TTC549 (cell line): ENCODE measurements at regions not wholly inside any gene's neighbourhood (a gene's known extent, or its start where the extent isn't known, plus 50 kb on each side); places are given as distances from the start of the nearest gene placed in this dataset.

Experiments
- FAIRE-seq: peaks from 2 replicates; lab custom pipeline; 2012; peaks lifted over from hg19 to GRCh38; lab: Jason Lieb, UNC

DNA sequence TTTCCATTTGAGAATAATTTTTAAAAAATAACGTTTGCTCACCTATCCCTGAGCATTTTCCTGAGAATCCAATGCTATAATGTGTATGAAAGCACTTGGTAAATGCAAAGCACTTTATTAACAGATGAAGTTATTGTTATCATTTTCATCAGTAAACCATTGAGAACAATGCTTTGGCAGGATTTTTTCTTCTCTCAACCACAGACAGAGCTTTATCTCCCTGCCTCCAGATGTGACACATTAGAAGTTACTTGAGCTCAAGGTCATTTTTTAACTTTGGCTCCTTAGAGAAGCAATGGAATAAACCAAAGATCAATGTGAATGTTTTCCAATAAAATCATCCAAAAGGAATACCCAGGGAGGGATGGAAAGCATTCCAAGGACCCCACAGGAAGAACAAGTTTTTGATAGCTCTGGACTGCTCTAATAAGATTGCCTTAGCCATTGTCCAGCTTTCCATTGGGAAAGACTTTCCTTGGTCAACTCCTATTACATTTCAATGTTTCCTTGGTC is 118.9 kb upstream of the NT5C1B start:
- no peak for FAIRE-seq

DNA sequence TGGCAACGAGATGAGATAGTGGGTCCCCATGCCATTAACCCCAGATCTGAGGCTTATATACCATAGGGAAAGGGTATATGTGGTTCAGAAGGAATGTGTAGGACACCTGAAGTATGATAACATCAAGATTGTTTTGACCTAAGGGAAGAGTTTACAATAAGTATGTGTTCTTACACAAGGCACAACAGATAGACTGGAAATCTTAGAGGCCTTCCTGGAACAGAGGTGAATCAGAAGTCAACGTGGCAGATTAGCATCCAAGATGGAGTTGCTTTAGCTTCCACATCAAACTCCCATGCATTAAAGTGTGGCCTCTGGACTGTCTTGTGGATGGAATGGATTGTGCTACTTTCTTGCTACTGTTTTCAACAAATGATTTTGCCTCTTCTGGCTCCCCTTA is 116.6 kb upstream of the NT5C1B start:
- FAIRE-seq = no peak

DNA sequence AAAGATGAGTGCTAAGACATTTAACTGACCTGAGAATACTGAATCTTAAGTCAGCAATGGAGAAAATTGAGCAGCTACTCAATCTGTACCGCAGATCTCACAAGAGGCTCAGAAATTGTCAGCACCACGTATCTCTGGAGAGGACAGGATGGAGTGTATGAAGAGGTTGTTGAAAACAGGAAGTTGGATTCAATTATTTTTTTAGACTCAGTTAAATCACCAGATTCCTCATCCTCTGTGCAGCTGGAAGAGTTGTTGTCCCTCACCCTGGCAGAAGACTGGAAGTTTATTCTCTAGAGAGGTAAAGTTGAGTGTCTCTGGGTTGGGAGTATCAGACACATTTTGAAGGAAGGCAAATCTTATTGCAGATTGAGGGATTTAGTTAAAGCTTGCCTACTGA is 114.9 kb upstream of the NT5C1B start:
- no peak for FAIRE-seq

DNA sequence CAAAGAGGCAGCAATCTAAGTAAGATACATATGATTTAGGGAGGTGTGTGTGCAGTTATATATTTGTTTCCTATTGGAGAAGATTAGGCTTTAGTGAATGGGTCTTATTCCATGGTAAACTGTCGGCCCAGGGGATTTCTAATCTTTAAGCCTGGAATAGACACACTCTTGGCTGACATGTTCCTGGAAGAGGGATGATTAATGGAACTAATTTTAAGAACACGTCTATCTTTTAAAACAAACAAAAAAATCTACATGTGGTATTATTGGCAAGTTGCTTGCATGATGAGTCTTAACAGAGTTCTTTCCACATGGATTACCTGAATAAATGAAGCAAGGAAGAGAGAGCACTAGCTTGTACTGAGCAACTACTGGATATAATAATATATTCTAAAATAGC is 114.2 kb upstream of the NT5C1B start:
- FAIRE-seq = no peak

DNA sequence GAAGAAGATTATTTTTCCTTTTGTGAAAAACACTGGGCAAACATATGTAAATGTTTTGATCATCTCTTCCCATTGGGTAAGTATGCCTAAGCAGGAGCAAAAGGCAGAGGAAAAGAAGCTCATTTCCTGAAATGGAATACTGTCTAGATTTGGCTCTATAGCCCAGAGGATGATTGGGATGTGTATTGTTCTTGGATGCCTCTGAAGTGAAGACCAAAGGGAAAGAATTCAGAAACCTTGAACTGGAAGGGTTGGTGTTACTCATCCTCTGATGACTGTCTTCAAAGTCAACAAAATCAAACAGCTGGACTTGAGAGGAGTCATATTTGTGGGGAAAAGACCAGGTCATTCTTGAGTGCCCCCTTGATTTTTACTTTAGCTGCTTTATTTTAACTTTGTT is 112.6 kb upstream of the NT5C1B start:
- no peak for FAIRE-seq

DNA sequence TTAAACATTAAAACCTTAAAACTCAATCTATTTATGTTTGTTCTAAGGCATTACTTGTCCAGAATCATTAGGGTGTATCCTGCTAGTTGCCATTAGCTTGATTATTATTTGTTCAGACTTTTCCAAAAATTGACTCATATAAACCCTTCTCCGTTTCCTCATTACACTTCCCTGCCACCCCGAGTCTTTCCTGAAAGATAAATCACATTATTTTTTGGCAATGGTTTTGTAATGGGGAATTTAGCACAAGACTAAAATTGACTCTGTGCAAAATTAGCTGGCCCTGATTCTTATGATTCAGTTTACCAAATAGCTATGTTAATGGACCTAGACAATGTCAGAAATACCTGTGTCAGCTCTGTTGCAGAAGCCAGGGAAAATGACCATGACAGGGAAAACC is 112.2 kb upstream of the NT5C1B start:
- no peak for FAIRE-seq

DNA sequence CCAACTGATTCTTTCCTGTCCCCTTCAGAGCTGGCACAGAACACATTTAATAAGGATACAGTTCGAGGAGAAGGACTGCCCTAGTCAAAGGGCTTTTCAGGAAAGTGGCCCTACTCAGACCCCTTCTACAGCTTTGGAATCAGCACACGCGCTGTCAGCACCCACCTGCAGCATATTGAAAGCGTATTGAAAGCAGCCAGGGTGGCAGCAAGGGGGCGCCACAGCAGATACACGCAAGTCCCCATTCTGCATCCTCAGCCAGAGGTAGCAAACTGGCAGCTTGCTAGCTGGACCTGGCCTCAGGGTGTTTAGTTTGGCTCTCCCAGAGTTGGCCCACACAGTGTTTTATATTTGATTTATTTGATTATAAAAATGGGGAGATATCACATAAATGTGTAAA is 101.0 kb upstream of the NT5C1B start:
- no peak for FAIRE-seq

DNA sequence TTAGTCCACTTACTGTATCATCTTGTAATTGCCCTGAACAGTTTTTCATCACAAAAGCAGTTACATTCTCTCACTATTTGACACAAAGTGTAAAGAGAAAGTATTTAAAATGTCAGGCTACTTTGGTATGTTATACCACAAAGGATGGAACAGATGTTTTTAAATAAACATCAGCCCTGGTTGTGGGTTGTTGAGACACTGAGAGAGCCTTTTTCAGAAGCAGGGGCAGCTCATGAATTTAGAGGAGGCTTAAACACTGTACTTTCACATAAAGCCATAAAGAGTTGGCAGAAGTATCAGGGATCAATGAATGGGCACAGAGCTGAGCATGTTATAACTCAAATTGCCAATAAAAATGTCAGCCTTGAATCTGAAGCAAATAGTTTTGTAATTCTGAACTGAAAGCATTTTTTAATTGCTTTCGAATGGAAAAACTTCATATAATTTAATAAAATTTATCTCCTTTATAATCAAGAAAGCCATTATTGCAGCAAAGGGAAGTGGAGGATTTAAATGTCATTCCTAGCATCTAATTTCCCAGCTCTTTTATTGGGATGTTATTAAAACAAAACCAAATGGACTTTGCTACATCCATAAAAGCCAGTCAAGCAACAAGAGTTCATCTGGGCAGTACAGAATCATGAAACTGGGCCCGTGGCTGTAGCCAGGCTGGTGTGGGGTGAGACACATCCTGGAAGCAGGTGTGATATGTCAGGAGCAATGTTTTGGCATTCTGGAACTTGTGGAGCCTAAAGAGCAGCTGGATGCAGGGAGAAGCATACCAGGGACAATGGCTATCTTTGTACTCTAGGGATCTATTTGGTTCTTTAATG is 95.1 kb upstream of the NT5C1B start:
- FAIRE-seq = no peak

DNA sequence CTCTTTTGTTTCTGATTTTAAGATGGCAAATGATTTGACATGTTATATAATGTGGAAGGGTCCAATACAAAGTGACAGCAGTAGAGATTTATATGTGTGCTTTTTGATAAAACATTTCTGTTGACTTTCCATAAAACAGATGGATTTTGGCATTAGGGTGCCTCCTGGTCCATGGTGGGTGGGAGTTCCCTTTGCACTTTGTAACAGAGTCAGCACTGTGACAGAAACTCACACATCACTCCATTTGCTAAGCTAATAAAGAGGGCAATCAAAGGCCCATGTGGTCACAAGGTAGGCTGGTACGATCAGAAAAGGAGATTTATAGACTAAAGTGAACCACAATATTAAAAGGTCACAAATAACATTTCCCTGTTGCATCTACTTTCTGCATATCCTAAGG is 93.3 kb upstream of the NT5C1B start:
- FAIRE-seq = no peak

DNA sequence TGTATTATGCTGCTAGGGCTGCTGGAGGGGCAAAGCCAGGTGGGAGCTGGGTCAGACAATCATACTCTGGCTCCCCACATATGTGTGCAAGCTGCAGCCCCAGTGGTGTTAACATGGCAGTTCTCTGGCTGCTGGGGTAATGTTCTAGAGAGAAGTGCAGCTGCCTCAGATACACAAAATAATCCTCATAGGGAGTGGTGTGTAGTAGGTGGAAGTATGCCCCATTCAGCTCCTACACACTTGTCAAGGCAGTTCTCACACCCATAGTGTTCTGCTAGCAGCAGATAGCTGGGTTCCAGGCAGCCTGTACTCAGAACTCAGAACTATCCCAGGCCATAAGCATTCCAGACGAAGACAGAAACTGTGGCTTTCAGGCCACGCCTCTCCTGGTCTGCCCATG is 87.9 kb upstream of the NT5C1B start:
- FAIRE-seq = no peak

DNA sequence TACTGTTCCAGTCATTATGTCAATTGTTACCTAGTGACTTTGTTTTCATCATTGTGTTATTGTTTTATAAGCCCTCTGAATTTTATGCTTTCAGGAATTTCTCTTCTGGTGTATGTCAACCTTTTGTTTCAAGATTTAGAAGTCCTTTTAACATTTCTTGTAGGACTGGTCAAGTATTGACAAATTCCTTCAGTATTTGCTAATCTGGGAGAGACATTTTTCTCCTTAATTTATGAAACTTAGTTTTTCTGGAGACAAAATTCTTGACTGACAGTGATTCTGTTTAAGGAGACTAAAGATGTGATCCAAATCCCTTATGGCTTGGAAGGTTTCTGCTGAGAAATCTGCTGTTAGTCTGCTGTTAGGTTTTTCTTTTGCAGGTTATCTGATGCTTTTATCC is 84.9 kb upstream of the NT5C1B start:
- FAIRE-seq = no peak

DNA sequence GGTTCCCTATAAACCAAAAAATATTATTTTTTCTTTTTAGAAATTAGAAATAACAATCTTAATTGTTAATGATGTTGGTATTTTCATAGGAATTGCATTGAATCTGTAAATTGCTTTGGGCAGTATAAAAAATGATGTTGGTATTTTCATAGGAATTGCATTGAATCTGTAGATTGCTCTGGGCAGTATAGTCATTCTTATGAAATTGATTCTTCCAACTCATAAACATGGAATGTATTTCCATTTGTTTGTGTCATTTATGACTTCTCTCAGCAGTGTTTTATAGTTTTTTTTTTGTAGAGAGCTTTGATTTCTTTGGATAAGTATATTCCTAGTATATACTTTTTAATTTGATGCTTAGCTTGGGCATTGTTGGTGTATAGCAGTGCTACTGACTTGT is 82.0 kb upstream of the NT5C1B start:
- no peak for FAIRE-seq

DNA sequence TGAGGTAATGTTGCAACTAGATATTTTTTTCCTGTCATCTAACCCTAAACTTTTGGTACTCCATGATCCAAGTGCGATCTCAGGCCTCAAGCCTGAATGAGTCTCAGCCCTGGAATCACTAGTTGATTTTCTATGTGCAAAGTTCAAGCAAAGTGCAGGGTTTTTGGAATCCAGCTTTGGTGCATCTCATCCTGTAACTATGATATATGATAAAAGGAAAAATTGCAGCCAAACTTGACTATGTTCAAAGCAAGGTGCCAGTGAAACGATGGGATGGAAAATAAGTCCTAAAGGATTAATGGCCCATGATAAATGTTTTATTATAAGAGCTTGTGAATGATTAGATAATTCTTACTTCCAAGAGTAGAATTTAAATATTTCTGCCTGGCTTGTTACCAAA is 78.9 kb upstream of the NT5C1B start:
- no peak for FAIRE-seq

DNA sequence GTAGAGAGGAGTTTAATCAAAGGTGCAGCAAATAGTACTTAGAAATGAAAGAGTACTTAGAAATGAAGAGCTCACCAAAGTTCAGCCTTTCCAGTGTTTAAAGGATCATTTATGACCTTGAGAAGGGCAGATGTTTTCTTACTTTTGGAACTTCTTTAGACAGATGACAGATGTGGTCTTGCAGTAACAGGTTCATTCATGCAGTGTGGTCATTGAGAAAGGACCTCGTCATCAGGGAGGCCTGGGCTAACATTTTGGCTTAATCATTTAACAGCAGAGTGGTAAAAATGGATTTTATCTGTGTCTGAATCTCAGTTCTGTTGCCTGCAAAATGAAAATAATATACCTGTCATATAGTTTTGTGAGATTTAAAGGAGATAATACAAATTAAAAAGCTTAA is 75.1 kb upstream of the NT5C1B start:
- no peak for FAIRE-seq

DNA sequence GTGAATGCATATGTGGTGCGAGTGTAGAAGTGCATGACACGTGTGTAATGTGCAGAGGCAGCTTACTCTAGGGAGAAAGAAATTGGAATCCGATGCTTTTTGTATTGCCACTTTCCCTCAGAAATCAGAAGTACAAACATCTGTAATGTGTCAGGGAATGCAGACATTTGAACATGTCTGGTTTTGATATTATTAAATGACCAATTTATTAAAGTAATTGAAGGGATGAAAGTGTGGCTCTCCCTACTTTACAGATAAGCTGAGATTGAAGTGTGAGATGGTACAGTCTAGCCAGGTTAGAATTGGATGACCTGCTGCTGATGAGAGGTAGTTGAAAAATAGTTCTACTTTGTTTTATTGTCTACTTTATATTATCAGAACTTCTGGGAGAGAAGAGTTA is 74.5 kb upstream of the NT5C1B start:
- no peak for FAIRE-seq

DNA sequence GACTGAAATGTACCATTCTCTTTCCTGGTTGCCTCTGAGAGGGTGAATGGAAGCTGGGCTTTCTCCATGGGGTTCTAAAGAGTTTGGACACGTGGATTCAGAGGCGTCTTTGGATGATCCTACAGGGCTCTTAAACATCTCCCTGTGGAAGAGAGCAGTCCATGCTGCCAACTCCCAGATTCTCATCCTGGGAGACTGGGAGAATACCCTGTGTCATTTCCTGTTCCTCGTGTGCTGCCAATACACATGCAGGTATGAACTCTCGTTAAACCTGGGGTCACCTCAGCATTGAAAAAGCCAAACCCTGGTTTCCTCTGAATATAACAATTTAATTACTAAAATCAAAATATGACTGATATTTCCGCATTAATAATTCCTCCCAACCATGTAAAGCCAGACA is 73.3 kb upstream of the NT5C1B start:
- no peak for FAIRE-seq

DNA sequence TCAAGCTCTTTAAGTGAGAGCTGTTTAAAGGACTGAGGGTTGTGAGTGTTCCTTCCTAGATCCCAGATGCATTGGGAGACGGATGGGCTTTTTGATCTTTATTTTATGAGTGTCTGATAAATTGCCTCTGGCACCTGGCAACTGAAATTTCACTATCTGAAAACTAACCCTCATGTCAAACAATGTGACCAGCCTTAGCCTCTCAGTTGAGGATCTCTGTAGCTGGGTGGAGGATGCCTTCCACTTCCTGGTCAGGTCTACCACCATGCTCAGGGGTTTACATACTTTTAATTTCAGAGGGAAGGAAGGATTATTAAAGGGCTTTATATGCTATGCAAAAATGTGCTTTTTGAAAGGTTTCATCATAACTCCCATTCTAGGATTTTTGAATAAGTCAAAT is 70.5 kb upstream of the NT5C1B start:
- FAIRE-seq = no peak

DNA sequence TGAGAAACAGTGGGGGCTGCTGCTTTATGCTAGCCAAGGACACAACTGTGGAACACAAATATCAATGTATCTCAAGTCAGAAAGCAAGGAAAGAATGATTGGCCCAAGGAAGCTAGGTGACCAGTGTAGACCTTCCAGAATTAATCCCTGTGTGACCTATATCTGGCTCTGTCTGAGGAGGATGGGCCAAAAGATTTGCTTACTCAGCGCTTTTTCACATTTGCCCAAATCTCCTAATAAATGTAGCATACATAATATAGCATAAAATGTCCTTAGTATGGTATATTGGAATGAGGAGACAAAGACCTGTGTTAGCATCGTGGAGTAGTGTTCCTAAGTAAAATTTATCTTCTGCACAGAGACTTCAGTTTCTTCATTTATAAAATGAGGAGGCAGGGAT is 66.7 kb upstream of the NT5C1B start:
- FAIRE-seq = no peak

DNA sequence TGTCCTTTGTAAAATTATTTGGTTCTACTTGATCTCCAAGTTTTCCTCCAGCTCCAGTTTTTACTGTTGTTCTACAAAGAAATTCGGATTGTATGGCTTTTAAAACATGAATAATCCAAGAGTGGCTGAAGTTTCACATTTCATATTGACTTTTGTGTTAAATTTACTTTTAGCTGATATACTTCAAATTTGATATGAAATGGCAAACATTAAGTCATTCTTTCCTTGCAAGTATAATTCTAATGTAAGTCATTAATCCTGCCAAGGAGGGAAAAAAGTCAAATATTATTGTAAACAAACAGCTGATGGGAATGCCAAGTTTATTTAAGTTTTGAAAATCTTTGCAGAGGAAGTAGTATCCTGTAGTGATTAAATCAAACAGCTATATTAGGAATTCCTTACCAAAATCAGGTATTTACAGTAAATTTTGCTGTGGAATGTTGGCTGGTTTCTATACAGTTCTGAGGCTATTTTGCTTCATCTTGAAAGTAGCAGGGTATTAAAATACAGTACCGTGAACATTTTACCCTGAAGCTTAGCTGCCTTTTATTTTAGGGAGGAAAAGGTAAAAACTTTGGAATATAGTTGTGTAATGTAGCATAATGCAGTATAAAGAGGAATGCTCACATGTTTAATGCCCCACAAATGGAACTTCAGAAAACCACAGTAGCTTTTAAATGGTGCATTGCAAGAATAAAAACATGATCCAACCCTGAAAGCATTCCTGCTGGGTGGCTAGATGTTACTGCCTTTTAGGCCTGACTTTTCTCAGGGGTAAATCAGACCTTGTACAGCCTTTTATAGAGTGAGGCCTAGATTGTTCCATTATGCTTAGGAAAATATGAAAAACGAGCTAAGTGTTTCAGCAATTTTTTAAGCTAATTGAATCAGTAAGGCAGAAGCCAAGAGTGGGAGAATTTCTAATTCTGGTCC is 62.7 kb upstream of the NT5C1B start:
- FAIRE-seq = no peak

DNA sequence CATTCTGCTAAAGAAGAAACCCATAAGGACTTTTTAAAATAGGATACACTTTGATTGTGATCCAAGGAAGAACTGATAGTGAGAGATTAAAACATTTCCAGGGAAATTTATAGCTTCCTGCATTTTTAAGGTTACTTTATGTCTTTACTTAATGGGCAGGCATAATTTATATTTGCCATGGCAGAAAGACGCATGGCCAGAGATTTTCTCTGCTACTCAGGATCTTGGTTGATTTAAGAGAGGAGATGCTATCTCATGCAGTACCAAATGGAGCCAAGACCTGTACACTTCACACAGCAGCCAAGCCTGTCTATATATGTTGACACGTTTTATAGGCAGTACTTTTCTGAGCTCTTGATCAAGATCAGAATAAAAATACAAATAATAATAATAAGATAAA is 60.9 kb upstream of the NT5C1B start:
- no peak for FAIRE-seq

DNA sequence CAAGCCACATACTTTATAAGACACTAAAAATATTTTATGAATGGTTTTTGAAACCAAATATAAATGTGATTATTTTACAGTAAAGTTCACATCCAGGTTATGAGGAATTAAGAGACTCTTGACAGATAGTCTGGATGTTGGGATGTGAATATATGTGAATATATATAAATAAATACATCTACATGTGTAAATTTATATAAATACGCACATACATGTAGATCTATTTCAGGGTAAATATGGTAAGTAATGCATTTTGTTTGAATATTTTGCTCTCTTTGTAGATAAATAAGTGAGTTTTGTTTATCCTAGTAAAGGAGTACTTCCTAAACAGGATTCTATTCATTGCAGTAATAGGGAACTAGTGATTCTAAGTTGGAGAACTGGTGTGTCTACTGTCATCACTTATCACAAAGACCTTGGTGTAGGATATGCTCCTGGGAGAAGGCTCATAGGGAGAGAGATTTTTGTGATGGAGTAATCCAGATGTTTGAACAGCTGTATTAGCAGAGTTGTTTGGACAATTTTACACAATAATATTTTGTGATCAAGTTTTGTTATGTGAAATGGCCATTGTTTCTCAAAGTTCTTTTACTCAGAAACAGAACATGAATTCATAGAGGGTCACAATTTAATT is 60.2 kb upstream of the NT5C1B start:
- no peak for FAIRE-seq

DNA sequence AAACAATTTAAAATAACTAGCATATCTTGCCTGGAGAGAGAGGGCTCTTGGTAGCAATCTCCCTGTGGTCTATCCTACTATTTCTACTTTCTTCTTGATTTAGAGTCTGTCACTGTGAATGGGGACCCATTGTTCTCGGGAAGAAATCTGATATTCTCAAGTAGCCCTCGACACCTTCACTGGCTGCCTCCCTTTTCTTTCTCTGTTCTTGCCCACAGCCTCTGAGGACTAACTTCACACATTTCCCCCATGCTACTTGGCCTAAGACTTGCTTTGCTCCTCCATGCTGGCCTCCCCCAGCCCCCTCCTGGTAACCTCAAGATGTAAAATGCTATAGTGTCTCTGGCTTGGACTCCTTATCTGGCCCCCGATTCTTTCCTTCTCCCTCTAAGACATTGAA is 58.8 kb upstream of the NT5C1B start:
- FAIRE-seq = no peak

DNA sequence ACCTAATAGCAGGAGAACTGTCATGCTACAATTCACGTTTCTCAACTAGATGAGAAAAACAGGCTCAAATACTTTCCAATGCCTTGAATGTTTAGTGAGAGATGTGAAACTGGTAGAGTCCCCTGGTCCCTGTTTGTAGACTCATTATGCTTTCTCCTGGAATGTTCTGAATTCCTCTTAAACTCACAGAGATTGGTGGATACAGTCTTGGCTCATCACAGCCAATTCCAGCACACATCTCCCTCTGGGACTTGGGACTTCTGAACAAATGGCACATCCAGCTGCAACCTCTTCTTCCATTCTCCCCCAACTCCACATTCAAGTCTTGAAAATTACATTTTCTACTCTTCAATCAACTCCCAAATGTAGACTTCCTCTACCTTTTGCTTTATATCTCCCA is 58.4 kb upstream of the NT5C1B start:
- FAIRE-seq = no peak
